ENCODE measurements at regions not wholly inside any gene's neighbourhood (a gene's known extent, or its start where the extent isn't known, plus 50 kb on each side); places are given as distances from the start of the nearest gene placed in this dataset.

DNA sequence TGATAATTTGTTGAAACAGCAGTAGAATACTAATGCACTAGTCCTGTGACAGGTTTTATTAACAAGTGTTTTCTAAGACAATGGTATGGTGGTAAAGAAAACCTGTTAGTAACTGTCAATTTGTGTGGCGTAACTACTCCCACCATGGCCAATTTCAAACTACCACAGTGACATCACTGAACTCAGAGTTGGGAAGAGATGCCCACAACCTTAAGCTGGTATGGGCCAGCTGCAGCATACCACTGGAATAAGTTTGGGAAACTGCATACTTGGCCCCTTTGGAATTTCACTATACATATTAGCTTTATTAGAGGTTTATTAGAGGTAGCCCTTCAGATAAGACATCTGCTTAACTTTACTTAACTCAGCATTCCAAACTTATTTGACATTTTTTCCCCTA lies 419.4 kb downstream of the NDFIP2 start:
- TF ChIP-seq CTCF (IDR thresholded peaks at IDR 0.05) (no peak), EP300 (IDR thresholded peaks at IDR 0.05) (no peak), POLR2AphosphoS5 (IDR thresholded peaks at IDR 0.05) (no peak), POLR2A (IDR thresholded peaks at IDR 0.05) (no peak)

Measured in gastroesophageal sphincter (tissue), 3 donors.